ENCODE measurements at regions not wholly inside any gene's neighbourhood (a gene's known extent, or its start where the extent isn't known, plus 50 kb on each side); places are given as distances from the start of the nearest gene placed in this dataset.

- H2AFZ ChIP-seq (ENCODE audit: low read length): no peak overlapping the region
- no peaks in the 10 kb centered on the region for H3K4me1 ChIP-seq (ENCODE audit: insufficient read depth, low read length, poor library complexity, severe bottlenecking)
- CTCF ChIA-PET (ENCODE audit: unreplicated experiment): no interaction called here
- H3K4me3 ChIP-seq (ENCODE audit: low read depth, low read length, poor library complexity, severe bottlenecking): no peak overlapping the region
- no peaks in the 10 kb centered on the region for H4K20me1 ChIP-seq (ENCODE audit: insufficient read depth, low read length)
- H3K9me3 ChIP-seq (ENCODE audit: low read length): peaks cover 13% of the 10 kb centered on the region; the same call in 1 of the 2 replicates
- no peaks in the 10 kb centered on the region; the same call in 1 of the 2 replicates for H3K36me3 ChIP-seq (ENCODE audit: insufficient read depth, low read length)
- no peak overlapping the region for H3K4me2 ChIP-seq (ENCODE audit: low read length)
- intact Hi-C loops (cut with micrococcal nuclease; ENCODE audit: unreplicated experiment): no loop called here
- no peak for TF ChIP-seq CTCF (conservative IDR thresholded peaks at IDR 0.05; ENCODE audit: low read length)
- TF ChIP-seq EZH2phosphoT487 (IDR thresholded peaks at IDR 0.05; ENCODE audit: borderline replicate concordance, low read depth, low read length): no peak
- no peak for DNase-seq (ENCODE audit: low spot score)
- POLR2A ChIA-PET: no interaction called here
- no peak overlapping the region for H3K27ac ChIP-seq (ENCODE audit: low read depth, low read length, poor library complexity, severe bottlenecking)
- BruUV-seq (replicated peaks): no TSS peak
- H3K9me2 ChIP-seq (ENCODE audit: insufficient read depth, low read length): no peaks in the 10 kb centered on the region
- no peaks in the 10 kb centered on the region for H3K79me2 ChIP-seq (ENCODE audit: insufficient read depth, low read depth, low read length)
Observed at GRCh38 chr6:156487877-156488276, 289.3 kb upstream of the ARID1B start.

GRCh38 chr6:156485150-156485549 lies 292.0 kb upstream of the ARID1B start:
- TF ChIP-seq EZH2phosphoT487 (IDR thresholded peaks at IDR 0.05; ENCODE audit: borderline replicate concordance, low read depth, low read length) (no peak), CTCF (conservative IDR thresholded peaks at IDR 0.05; ENCODE audit: low read length) (no peak)
- intact Hi-C loops (cut with micrococcal nuclease; ENCODE audit: unreplicated experiment): no loop called here

DNA sequence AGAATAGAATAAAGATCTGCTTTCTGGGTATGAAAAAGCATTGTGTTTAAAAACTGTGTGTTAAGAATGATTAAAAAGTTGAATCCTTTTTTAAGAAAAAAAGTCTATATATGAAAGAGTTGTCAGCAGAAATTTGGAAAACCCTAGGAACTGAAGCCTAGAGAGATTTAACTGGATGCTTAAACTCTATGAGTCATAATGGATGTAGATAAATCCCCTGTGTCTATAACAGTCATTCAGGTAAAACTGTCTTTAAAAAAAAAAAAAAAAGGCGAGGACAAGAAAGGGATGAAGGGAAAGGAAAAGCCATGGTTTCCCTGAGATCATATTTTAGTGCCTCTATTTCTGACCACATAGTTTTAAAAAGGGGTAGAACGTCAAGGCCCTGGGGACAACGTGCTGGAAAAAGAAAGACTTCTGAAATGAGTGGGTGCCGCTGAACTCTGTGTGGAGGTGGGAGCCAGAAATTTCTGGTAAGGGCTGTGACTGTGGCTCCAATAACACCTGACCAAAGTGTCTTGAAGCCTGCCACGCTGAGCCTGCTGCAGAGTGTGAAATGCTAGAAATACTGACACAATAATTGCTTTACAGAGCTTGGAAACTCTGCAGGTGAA lies 302.6 kb upstream of the ARID1B start:
- Histone ChIP-seq H3K9me2 (ENCODE audit: insufficient read depth, low read length) (0 out of 2 replicates have a peak, but pooled peaks cover 4% of the 10 kb centered on the region), H3K4me2 (ENCODE audit: low read length) (no peak overlapping the region), H3K27ac (ENCODE audit: low read depth, low read length, poor library complexity, severe bottlenecking) (no peak overlapping the region), H2AFZ (ENCODE audit: low read length) (peak overlapping the region; percentile 38; the same call in 1 of the 2 replicates), H3K4me1 (ENCODE audit: insufficient read depth, low read length, poor library complexity, severe bottlenecking) (no peaks in the 10 kb centered on the region), H3K9me3 (ENCODE audit: low read length) (no peaks in the 10 kb centered on the region), H3K79me2 (ENCODE audit: insufficient read depth, low read depth, low read length) (no peaks in the 10 kb centered on the region), H4K20me1 (ENCODE audit: insufficient read depth, low read length) (no peaks in the 10 kb centered on the region), H3K4me3 (ENCODE audit: low read depth, low read length, poor library complexity, severe bottlenecking) (no peak overlapping the region), H3K36me3 (ENCODE audit: insufficient read depth, low read length) (no peaks in the 10 kb centered on the region)
- ChIA-PET CTCF (ENCODE audit: unreplicated experiment) (no interaction called here), POLR2A (interaction anchor here (0.6 kb wide), 1 partner anchor 460 kb away, joined by 4 read pairs; no protein-coding TSS in a partner anchor)
- BruUV-seq (replicated peaks): no TSS peak
- intact Hi-C loops (cut with micrococcal nuclease; ENCODE audit: unreplicated experiment): no loop called here
- DNase-seq (ENCODE audit: low spot score): no peak
- TF ChIP-seq CTCF (conservative IDR thresholded peaks at IDR 0.05; ENCODE audit: low read length): no peak
- no peak for TF ChIP-seq EZH2phosphoT487 (IDR thresholded peaks at IDR 0.05; ENCODE audit: borderline replicate concordance, low read depth, low read length)

More at GRCh38 chr6:156485150-156485549, 292.0 kb upstream of the ARID1B start:
- Histone ChIP-seq H3K36me3 (ENCODE audit: insufficient read depth, low read length) (no peaks in the 10 kb centered on the region; the same call in 1 of the 2 replicates), H3K79me2 (ENCODE audit: insufficient read depth, low read depth, low read length) (no peaks in the 10 kb centered on the region), H3K4me3 (ENCODE audit: low read depth, low read length, poor library complexity, severe bottlenecking) (no peak overlapping the region), H3K9me2 (ENCODE audit: insufficient read depth, low read length) (no peaks in the 10 kb centered on the region), H3K9me3 (ENCODE audit: low read length) (peaks cover 13% of the 10 kb centered on the region; the same call in 1 of the 2 replicates), H3K4me1 (ENCODE audit: insufficient read depth, low read length, poor library complexity, severe bottlenecking) (no peaks in the 10 kb centered on the region), H3K27ac (ENCODE audit: low read depth, low read length, poor library complexity, severe bottlenecking) (no peak overlapping the region), H4K20me1 (ENCODE audit: insufficient read depth, low read length) (no peaks in the 10 kb centered on the region), H2AFZ (ENCODE audit: low read length) (no peak overlapping the region), H3K4me2 (ENCODE audit: low read length) (no peak overlapping the region)
- peak; percentile 59 for DNase-seq (ENCODE audit: low spot score)
- CTCF ChIA-PET (ENCODE audit: unreplicated experiment): no interaction called here
- POLR2A ChIA-PET: no interaction called here
- BruUV-seq (replicated peaks): no TSS peak

Measured in OCI-LY7 (cell line).